H1 (cell line): ENCODE measurements at regions not wholly inside any gene's neighbourhood (a gene's known extent, or its start where the extent isn't known, plus 50 kb on each side); places are given as distances from the start of the nearest gene placed in this dataset.
A peak's percentile ranks its signal among the peaks of the same experiment; 100 is the strongest.

Experiments used
- CTCF ChIA-PET: fragments of 300-600 bp; sonication (Branson Sonifier 250); formaldehyde crosslinking; loops from one replicate; lab custom pipeline; 2021; ENCODE audit not compliant: partially characterized antibody; lab: Charles Lee
- POLR2A ChIA-PET: fragments of 300-600 bp; sonication (Branson Sonifier 250); formaldehyde crosslinking; loops from one replicate; lab custom pipeline; 2021; ENCODE audit warnings: inconsistent platforms; ENCODE audit not compliant: partially characterized antibody; lab: Charles Lee
- DNase-seq, 2 experiments: peaks; one replicate each; pipeline versions ENCODE4 v3.0.0 to v3.0.0-alpha.2; 2010 to 2022; ENCODE audit warnings: low spot score in 2 of 2, low read depth in 1 of 2, mixed read lengths in 1 of 2
- FAIRE-seq: peaks from 2 replicates; lab custom pipeline; 2011; peaks lifted over from hg19 to GRCh38; lab: Jason Lieb, UNC
- H2AFZ ChIP-seq: 2 replicates; pipeline ENCODE4 v1.8.1; 2012; ENCODE audit warnings: low read length, inconsistent platforms
- H2AK5ac ChIP-seq: 2 replicates; pipeline ENCODE4 v1.6.1; 2013; ENCODE audit warnings: low read depth, low read length
- H2BK120ac ChIP-seq: replicated peaks from 2 replicates; pipeline ENCODE3; 2013; ENCODE audit warnings: low read depth, low read length, inconsistent platforms
- H2BK12ac ChIP-seq: 2 replicates; pipeline ENCODE4 v1.6.1; 2013; ENCODE audit warnings: low read depth, low read length
- H2BK15ac ChIP-seq: 2 replicates; pipeline ENCODE4 v1.6.1; 2013; ENCODE audit warnings: low read length
- H2BK20ac ChIP-seq: 2 replicates; pipeline ENCODE4 v1.6.1; 2013; ENCODE audit warnings: low read length
- H2BK5ac ChIP-seq: 2 replicates; pipeline ENCODE4 v1.6.1; 2013; ENCODE audit warnings: low read depth, low read length
- H3K14ac ChIP-seq: 2 replicates; pipeline ENCODE4 v1.6.1; 2013; ENCODE audit warnings: inconsistent platforms; ENCODE audit not compliant: insufficient read length
- H3K18ac ChIP-seq: 2 replicates; pipeline ENCODE4 v1.6.1; 2013; ENCODE audit warnings: low read length; ENCODE audit errors: extremely low read depth
- H3K23ac ChIP-seq: 2 replicates; pipeline ENCODE4 v1.6.1; 2013; ENCODE audit warnings: inconsistent platforms; ENCODE audit not compliant: insufficient read length
- H3K23me2 ChIP-seq: 2 replicates; pipeline ENCODE4 v1.6.1; 2013; ENCODE audit warnings: low read depth, low read length
- H3K27ac ChIP-seq: 2 replicates; pipeline ENCODE4 v1.6.1; 2011; ENCODE audit warnings: low read depth, low read length, inconsistent platforms
- H3K27me3 ChIP-seq, 4 experiments: replicated peaks in 1 of 4; 1 replicate in 1 of 4; 2 replicates in 3 of 4; pipeline versions ENCODE4 v1.6.1 to v1.8.1; 2011 to 2013; ENCODE audit warnings: low read length in 3 of 4, mild to moderate bottlenecking in 3 of 4, inconsistent platforms in 2 of 4, mixed read lengths in 2 of 4, moderate library complexity in 1 of 4; ENCODE audit not compliant: control insufficient read depth in 3 of 4, insufficient read depth in 3 of 4; ENCODE audit errors: extremely low read depth in 1 of 4
- H3K36me3 ChIP-seq, 4 experiments: 2 replicates each; pipeline versions ENCODE4 v1.6.1 to v1.8.1; 2011 to 2013; ENCODE audit warnings: mild to moderate bottlenecking in 4 of 4, low read length in 3 of 4, moderate library complexity in 2 of 4, control low read depth in 1 of 4, inconsistent platforms in 1 of 4; ENCODE audit not compliant: insufficient read depth in 4 of 4, control insufficient read depth in 2 of 4
- H3K4ac ChIP-seq: replicated peaks from 2 replicates; pipeline ENCODE3; 2013; ENCODE audit warnings: low read length, low read depth, mixed read lengths, inconsistent platforms; ENCODE audit not compliant: insufficient read length
- H3K4me1 ChIP-seq, 4 experiments: replicated peaks in 1 of 4; 1 replicate in 1 of 4; 2 replicates in 3 of 4; pipeline versions ENCODE4 v1.6.1 to v1.8.1; 2011 to 2013; ENCODE audit warnings: low read length in 3 of 4, inconsistent platforms in 2 of 4, mixed read lengths in 1 of 4; ENCODE audit not compliant: insufficient read depth in 4 of 4, control insufficient read depth in 3 of 4
- H3K4me2 ChIP-seq, 2 experiments: 2 replicates each; pipeline versions ENCODE4 v1.6.1 to v1.8.1; 2011 to 2013; ENCODE audit warnings: low read depth in 2 of 2, low read length in 2 of 2, control low read depth in 1 of 2, inconsistent platforms in 1 of 2, mild to moderate bottlenecking in 1 of 2; ENCODE audit not compliant: insufficient read depth in 1 of 2
- H3K4me3 ChIP-seq, 4 experiments: fragments of 200-600, 300-600 bp in 1 of 4; sonication (generic), shearing (Covaris generic), sonication (Bioruptor Twin) in 1 of 4; 2 replicates each; pipeline versions ENCODE4 v1.5.1 to v1.8.1; 2011 to 2016; ENCODE audit warnings: low read length in 4 of 4, low read depth in 3 of 4, control low read depth in 2 of 4, inconsistent platforms in 2 of 4, mild to moderate bottlenecking in 2 of 4, mixed read lengths in 1 of 4, moderate library complexity in 1 of 4; ENCODE audit not compliant: insufficient read depth in 2 of 4; ENCODE audit errors: extremely low read depth in 1 of 4
- H3K56ac ChIP-seq: replicated peaks from 2 replicates; pipeline ENCODE3; 2013; ENCODE audit warnings: low read depth, mild to moderate bottlenecking, mixed read lengths, low read length, inconsistent platforms; ENCODE audit not compliant: insufficient read length
- H3K79me1 ChIP-seq: 2 replicates; pipeline ENCODE4 v1.6.1; 2013; ENCODE audit warnings: low read depth, low read length, control low read depth
- H3K79me2 ChIP-seq, 2 experiments: 2 replicates each; pipeline versions ENCODE4 v1.6.1 to v1.8.1; 2012 to 2013; ENCODE audit warnings: low read length in 2 of 2, mild to moderate bottlenecking in 2 of 2, inconsistent platforms in 1 of 2; ENCODE audit not compliant: insufficient read depth in 2 of 2, control insufficient read depth in 1 of 2
- H3K9ac ChIP-seq, 4 experiments: replicated peaks in 1 of 4; 1 replicate in 1 of 4; 2 replicates in 3 of 4; pipeline versions ENCODE4 v1.6.1 to v1.8.1; 2011 to 2013; ENCODE audit warnings: low read depth in 3 of 4, low read length in 3 of 4, control low read depth in 2 of 4, mild to moderate bottlenecking in 2 of 4, moderate library complexity in 2 of 4, inconsistent platforms in 1 of 4; ENCODE audit errors: extremely low read depth in 1 of 4
- H3K9me3 ChIP-seq, 2 experiments: 2 replicates each; pipeline versions ENCODE4 v1.6.1 to v1.8.1; 2012 to 2013; ENCODE audit warnings: mild to moderate bottlenecking in 2 of 2, moderate library complexity in 2 of 2, control low read depth in 1 of 2, inconsistent platforms in 1 of 2, low read depth in 1 of 2, low read length in 1 of 2, mixed read lengths in 1 of 2; ENCODE audit not compliant: insufficient read depth in 2 of 2
- H4K20me1 ChIP-seq, 2 experiments: replicated peaks in 1 of 2; 2 replicates each; pipeline versions ENCODE3 to v1.8.1; 2011 to 2013; ENCODE audit warnings: inconsistent platforms in 2 of 2, low read length in 2 of 2, mild to moderate bottlenecking in 1 of 2; ENCODE audit not compliant: insufficient read depth in 2 of 2, control insufficient read depth in 1 of 2
- H4K5ac ChIP-seq: 2 replicates; pipeline ENCODE4 v1.6.1; 2013; ENCODE audit warnings: low read length, low read depth, mixed read lengths, inconsistent platforms; ENCODE audit not compliant: insufficient read length
- H4K8ac ChIP-seq: 2 replicates; pipeline ENCODE4 v1.8.0; 2013; ENCODE audit warnings: mild to moderate bottlenecking, moderate library complexity, low read length, inconsistent platforms; ENCODE audit not compliant: insufficient read depth; ENCODE audit errors: extremely low read depth
- H4K91ac ChIP-seq: replicated peaks from 2 replicates; pipeline ENCODE3; 2013; ENCODE audit warnings: low read length, mixed read lengths, inconsistent platforms; ENCODE audit not compliant: insufficient read length
- ASH2L ChIP-seq: fragments of 200-600, 300-600 bp; sonication (generic); IDR thresholded peaks from one replicate; pipeline ENCODE4 v1.7.1; 2017; ENCODE audit warnings: low read length
- BACH1 ChIP-seq: IDR thresholded peaks from 2 replicates; pipeline ENCODE4 v1.6.1; 2012; ENCODE audit warnings: low read length, improper control_type of control experiment
- MAFK ChIP-seq: IDR thresholded peaks from 2 replicates; pipeline ENCODE4 v1.6.1; 2012; ENCODE audit warnings: low read depth, mild to moderate bottlenecking, improper control_type of control experiment, low read length
- WGBS, 2 experiments: shearing (Covaris generic) in 1 of 2; methylation state at CpG; one replicate each; pipeline versions ENCODE4 v1.1.6 to v1.1.7; 2013 to 2015; ENCODE audit warnings: low lambda C conversion rate in 2 of 2, mixed read lengths in 2 of 2, inconsistent platforms in 1 of 2, low coverage in 1 of 2, missing lambda C conversion rate in 1 of 2; ENCODE audit not compliant: insufficient replicate concordance in 2 of 2, insufficient coverage in 1 of 2, insufficient read length in 1 of 2; ENCODE audit errors: extremely low coverage in 1 of 2, missing lambda C conversion rate in 1 of 2; 5-methylcytosine and 5-hydroxymethylcytosine counted together
- TF ChIP-seq, protein P1 (sequence below): IDR thresholded peaks from 2 replicates; pipeline ENCODE4 v1.6.1; 2011; ENCODE audit warnings: low read depth, mild to moderate bottlenecking, low read length; ENCODE audit not compliant: insufficient read depth

DNA sequence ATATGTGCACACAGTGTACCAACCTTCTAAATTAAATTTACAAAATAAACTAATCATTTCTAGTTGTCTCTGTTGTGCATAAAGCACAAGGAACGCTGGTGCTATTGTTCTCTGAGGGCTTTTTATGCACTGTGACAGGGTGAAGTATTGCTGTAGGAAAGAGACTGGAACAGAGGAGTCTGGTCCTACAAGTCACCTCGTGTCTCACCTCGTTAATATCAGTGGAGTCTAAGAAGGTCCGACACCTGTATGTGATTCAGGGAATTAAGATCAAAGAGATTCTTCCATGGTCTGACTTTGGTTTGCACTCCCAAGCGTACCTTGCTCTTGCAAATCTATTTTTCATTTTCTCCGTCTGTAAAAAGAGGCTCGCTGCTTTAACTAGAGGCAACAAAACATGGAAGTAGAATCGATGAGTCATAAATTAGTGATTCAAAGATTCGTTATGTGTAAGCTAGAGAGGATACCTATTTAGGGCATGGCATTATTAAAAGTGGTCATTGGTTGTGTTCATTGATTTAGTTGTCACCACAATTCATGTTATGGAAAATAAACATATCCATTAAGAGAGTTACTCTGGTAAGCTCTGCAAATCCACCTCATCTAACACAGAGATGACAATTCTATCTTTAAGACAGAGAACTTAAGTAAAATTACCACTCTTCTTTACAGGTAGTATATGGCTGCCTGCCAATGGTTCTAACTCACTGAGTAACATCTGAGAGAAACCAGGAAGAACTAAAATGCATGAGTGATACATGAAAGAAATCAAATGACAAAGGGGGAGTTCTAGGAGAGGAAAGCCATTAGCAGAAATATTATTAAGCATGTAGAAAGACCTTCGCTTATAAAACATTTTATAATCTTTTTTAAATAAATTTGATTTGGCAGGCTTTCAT lies 219.4 kb upstream of the GBE1 start:
- no peak for FAIRE-seq
- H4K8ac ChIP-seq = no peak overlapping the region
- H3K23ac ChIP-seq = no peak overlapping the region
- H3K4me2 ChIP-seq = no peak overlapping the region
- H3K79me1 ChIP-seq = no peaks in the 10 kb centered on the region
- no peak overlapping the region for H2AK5ac ChIP-seq
- no peak overlapping the region for H2BK20ac ChIP-seq
- no peaks in the 10 kb centered on the region for H3K79me2 ChIP-seq
- no peak overlapping the region for H3K4ac ChIP-seq
- H2BK15ac ChIP-seq = no peak overlapping the region
- no peak overlapping the region for H4K5ac ChIP-seq
- no peaks in the 10 kb centered on the region for H3K36me3 ChIP-seq
- H4K20me1 ChIP-seq = no peaks in the 10 kb centered on the region
- H3K14ac ChIP-seq = no peak overlapping the region
- H3K23me2 ChIP-seq = no peaks in the 10 kb centered on the region
- H3K56ac ChIP-seq = no peak overlapping the region
- H3K27ac ChIP-seq = no peak overlapping the region
- no peak overlapping the region for H2BK5ac ChIP-seq
- H3K18ac ChIP-seq = no peak overlapping the region
- no peak overlapping the region for H3K9ac ChIP-seq
- POLR2A ChIA-PET = no interaction called here
- 0 out of 2 replicates have a peak overlapping the region, but pooled peaks have one; percentile 17 for H2BK12ac ChIP-seq
- DNase-seq = no peak
- 94% methylated on average over 10 of the region's 10 CpGs; no CpG with 5 or more reads in 1 of the 2 experiments for WGBS, 2 experiments
- H2AFZ ChIP-seq = no peak overlapping the region
- no peaks in the 10 kb centered on the region for H3K27me3 ChIP-seq
- CTCF ChIA-PET = no interaction called here
- no peak overlapping the region for H2BK120ac ChIP-seq
- H4K91ac ChIP-seq = no peak overlapping the region
- TF ChIP-seq MAFK (no peak), BACH1 (no peak), ASH2L (no peak)
- TF ChIP-seq, protein P1, sequence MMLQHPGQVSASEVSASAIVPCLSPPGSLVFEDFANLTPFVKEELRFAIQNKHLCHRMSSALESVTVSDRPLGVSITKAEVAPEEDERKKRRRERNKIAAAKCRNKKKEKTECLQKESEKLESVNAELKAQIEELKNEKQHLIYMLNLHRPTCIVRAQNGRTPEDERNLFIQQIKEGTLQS = no peak
- H3K9me3 ChIP-seq = peaks cover 0 to 2% of the 10 kb centered on the region in 2 experiments; a peak in 1 of 4 replicates
- H3K4me1 ChIP-seq = no peaks in the 10 kb centered on the region
- H3K4me3 ChIP-seq = no peak overlapping the region
